ENCODE measurements at regions not wholly inside any gene's neighbourhood (a gene's known extent, or its start where the extent isn't known, plus 50 kb on each side); places are given as distances from the start of the nearest gene placed in this dataset.

- DNase-seq (ENCODE audit: low read depth, low spot score), result no peak
- in situ Hi-C loops (cut with HindIII; ENCODE audit: low pct_unique_long_range_greater_than_20kb, low sequenced_read_pairs), result no loop called here
Observed at GRCh38 chr3:177431525-177432176, 234.4 kb upstream of the TBL1XR1 start.

GRCh38 chr3:177435301-177435700 lies 238.0 kb upstream of the TBL1XR1 start:
- no peak for DNase-seq (ENCODE audit: low read depth, low spot score)
- in situ Hi-C loops (cut with HindIII; ENCODE audit: low pct_unique_long_range_greater_than_20kb, low sequenced_read_pairs), result no loop called here

- DNase-seq (ENCODE audit: low read depth, low spot score), result no peak
- in situ Hi-C loops (cut with HindIII; ENCODE audit: low pct_unique_long_range_greater_than_20kb, low sequenced_read_pairs), result no loop called here
Observed at GRCh38 chr3:177437513-177438337, 240.4 kb upstream of the TBL1XR1 start.

DNA sequence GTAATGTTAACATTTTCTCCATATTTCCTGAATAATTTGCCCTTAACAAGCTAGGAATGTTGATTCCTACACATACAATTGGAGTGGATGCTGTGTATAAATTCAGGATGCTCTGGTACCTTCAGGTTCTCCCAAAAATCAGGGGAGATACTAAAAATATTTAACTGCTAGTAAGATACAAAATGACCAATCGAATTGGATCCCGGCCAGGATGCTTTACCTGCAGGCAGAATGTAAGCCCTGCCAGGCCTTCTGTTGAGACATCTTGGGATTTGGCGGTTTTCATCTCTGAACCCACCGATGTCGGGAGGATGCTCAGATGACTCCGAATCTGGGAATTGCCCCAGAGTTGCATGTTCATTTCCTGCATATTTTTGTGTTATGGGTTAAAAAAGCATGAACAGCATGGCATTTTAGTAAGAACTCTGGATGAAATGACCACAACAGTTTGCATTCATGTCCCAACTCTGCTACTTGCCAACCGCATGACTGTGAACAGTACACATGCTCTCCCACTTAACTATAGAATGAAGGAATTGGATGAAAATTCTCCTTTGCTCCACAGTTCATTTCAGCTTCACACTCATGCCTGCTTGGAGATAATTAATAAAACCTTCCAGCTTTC lies 241.4 kb upstream of the TBL1XR1 start:
- in situ Hi-C loops (cut with HindIII; ENCODE audit: low pct_unique_long_range_greater_than_20kb, low sequenced_read_pairs), result no loop called here
- DNase-seq (ENCODE audit: low read depth, low spot score), result no peak

DNA sequence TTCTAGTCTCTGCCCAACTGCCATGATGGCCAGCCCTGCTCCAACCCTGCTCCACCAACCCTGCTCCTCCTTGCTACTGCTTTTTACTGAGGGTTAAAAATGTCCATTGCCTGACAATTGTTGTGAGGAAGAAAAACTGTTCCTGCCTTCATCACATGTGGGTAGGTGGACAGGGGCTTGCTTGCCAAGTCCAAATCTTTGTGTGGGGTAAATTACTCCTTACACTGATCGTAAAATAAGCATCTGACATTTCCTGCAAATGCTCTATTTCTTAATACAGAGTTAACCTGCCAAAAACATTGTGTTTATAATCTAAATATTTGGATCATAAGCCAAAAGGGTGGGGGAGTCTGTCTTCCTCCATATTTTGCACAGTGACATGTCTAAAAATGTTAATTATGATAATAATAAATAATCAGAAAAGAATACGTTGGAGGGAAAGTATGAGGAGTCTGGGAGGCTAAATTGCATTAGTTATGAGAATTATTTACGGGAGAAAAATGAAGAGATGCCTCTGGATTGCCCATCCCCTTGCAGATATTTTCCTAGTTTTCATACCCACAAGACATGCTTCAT lies 242.5 kb upstream of the TBL1XR1 start:
- in situ Hi-C loops (cut with HindIII; ENCODE audit: low pct_unique_long_range_greater_than_20kb, low sequenced_read_pairs), result no loop called here
- no peak for DNase-seq (ENCODE audit: low read depth, low spot score)

GRCh38 chr3:177440456-177441104 lies 243.3 kb upstream of the TBL1XR1 start:
- in situ Hi-C loops (cut with HindIII; ENCODE audit: low pct_unique_long_range_greater_than_20kb, low sequenced_read_pairs), result no loop called here
- no peak for DNase-seq (ENCODE audit: low read depth, low spot score)

DNA sequence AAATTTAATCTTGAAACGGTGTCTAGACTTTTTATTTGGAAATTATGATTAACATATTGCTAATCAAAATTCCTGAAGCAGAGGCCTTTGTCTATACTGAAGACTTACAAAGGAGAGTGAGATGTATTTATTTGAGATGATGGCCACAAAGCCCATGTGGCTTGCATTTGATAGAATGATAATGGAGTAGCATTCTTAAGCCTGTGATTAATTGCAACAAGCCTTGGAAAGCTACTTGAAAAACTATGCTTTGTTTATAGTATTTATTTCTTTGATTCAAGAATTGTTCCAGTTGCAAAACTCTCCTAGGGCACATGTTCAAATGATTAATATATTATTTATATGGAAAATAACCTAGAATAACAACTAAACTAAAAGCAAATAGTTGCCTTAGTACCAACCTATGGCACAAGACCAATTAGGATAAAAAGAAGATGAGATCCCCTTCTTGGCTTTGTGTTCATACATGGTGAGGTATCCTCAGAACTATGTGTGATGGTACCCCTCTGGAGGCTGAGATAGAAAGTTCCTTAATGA lies 244.1 kb upstream of the TBL1XR1 start:
- in situ Hi-C loops (cut with HindIII; ENCODE audit: low pct_unique_long_range_greater_than_20kb, low sequenced_read_pairs), result no loop called here
- DNase-seq (ENCODE audit: low read depth, low spot score), result no peak

- in situ Hi-C loops (cut with HindIII; ENCODE audit: low pct_unique_long_range_greater_than_20kb, low sequenced_read_pairs), result no loop called here
- DNase-seq (ENCODE audit: low read depth, low spot score), result no peak
Observed at GRCh38 chr3:177441813-177442646, 244.7 kb upstream of the TBL1XR1 start.

DNA sequence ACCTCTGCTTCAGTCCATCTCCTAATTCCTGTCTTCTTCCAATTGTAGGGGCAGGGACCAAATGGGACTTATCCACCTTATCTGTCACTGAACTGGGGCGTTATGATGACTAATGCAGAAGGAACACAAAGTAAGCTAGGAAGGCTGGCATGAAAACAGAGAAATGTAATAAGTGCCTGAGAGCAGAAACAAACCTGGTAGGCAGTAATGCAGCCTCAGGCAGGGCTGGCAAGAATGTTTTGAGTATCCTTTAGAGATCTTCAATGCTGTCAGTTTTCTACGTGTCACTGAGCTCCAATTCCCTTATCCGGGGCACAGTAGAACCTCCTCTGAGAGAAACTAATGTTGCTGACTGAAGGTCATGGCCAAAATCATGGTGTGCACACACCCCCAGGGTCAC lies 246.2 kb upstream of the TBL1XR1 start:
- DNase-seq (ENCODE audit: low read depth, low spot score), result no peak
- in situ Hi-C loops (cut with HindIII; ENCODE audit: low pct_unique_long_range_greater_than_20kb, low sequenced_read_pairs), result no loop called here

DNA sequence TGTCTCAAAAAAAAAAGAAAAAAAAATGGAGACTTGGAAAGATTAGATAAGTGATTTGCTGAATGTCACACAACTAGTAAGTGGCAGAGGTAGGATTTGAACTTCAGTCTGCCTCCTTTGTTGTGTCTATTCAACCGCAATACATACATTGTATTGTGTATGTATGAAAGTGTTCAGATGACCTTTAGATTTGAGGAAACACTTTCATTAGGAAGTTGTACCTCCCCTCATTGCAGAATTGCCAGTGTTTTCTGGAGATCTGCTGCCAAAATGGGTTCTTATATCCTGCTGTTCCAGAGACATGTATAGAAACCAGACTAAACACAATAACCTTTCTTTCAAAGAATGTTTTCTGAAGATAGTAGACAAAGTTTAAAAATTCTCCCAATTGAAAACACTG lies 247.4 kb upstream of the TBL1XR1 start:
- in situ Hi-C loops (cut with HindIII; ENCODE audit: low pct_unique_long_range_greater_than_20kb, low sequenced_read_pairs), result no loop called here
- DNase-seq (ENCODE audit: low read depth, low spot score), result no peak

- in situ Hi-C loops (cut with HindIII; ENCODE audit: low pct_unique_long_range_greater_than_20kb, low sequenced_read_pairs), result no loop called here
Observed at GRCh38 chr3:177445549-177445948, 248.3 kb upstream of the TBL1XR1 start.

GRCh38 chr3:177446165-177446601 lies 248.9 kb upstream of the TBL1XR1 start:
- DNase-seq (ENCODE audit: low read depth, low spot score), result no peak
- in situ Hi-C loops (cut with HindIII; ENCODE audit: low pct_unique_long_range_greater_than_20kb, low sequenced_read_pairs), result no loop called here

More at GRCh38 chr3:177445549-177445948, 248.3 kb upstream of the TBL1XR1 start:
- DNase-seq (ENCODE audit: low read depth, low spot score), result no peak

DNA sequence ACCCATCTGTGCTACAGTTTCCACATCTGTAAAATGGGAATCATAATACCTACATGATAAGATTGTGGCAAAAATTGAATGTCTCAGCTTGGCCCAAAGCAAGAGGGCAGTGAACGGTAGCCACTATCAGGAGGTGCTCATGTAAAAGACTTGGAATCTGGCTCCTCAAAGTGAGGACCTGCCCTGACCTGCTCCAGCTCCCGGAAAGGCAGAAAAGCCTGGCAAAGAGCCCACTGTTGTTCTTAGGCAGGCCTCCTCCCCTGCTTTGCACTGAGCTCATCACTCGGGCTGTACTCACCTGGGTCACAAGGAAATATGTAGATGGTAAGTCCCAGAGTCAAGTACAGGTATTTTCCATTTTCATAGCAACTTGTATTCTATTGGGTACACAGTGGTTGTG lies 250.7 kb upstream of the TBL1XR1 start:
- no peak for DNase-seq (ENCODE audit: low read depth, low spot score)
- in situ Hi-C loops (cut with HindIII; ENCODE audit: low pct_unique_long_range_greater_than_20kb, low sequenced_read_pairs), result no loop called here

DNA sequence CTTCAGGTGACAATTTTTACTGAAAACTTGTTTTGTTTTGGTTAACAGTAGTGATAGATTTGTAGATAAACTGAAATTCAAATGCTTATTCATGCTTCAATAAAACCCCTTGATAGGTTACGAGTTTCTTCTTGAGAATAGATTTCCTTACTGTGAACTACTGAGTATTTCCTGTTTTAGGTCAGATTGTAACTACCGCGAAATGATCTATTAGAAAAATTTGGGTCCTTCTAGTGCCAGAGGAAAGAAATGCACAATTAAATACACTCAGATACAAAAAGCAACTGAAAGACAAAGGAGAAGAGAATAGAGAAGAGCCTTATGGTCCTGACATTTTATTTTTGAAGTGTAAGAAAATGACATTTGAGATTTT lies 251.7 kb upstream of the TBL1XR1 start:
- no peak for DNase-seq (ENCODE audit: low read depth, low spot score)

DNA sequence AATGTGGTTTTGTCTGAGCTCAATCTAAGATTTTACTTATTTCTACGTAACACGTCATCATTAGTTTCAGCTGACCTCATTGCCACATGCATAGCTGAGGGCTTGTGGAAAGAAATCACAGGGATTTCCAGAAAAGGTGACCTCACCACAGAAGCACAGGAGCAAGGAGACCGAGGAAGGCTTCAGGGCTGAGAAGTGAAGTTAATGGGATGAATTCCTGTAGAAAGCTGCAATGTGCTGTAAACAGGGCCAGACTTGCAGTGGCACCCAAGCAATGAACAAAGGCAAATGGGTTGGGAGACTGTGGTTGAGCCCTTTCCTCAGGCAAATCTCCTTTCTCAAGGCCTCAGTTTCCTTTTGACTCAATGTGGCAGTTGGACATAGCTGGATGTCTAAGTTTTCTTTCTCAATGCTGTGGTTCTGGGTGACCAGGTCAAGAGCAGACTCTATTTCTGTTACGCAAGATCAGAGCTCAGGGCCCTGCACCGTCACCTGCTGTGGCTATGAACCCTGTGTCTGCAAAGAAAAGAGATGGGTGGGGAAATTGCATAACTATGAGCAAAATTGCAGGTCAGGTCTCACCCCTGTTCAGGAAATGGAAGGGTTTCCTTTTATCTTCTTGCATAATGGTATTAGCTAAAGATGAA lies 252.2 kb upstream of the TBL1XR1 start:
- DNase-seq (ENCODE audit: low read depth, low spot score), result peak; percentile 34
- in situ Hi-C loops (cut with HindIII; ENCODE audit: low pct_unique_long_range_greater_than_20kb, low sequenced_read_pairs), result no loop called here

More for the DNA sequence above, 251.7 kb upstream of the TBL1XR1 start:
- in situ Hi-C loops (cut with HindIII; ENCODE audit: low pct_unique_long_range_greater_than_20kb, low sequenced_read_pairs), result no loop called here

DNA sequence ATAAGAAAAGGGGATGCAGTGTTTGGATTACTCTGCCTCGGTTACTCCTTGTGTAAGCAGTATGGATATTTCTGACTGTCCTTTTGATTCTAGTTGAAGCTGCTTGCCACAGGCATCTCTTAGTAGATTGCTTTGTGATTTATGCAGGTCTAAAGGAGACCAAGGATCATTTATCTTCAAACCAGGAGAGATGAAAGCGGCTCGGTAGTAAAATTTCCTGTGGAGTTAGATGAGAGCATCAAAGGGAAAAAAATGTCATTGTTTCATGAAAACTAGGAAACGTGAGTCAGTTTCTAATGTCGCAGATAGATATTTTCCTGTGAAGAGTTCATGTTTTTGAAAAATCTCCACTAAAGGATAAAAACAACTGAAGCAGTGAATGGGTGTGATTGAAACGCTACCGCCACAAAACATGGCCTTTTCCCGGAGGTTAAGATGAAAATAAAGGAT lies 254.0 kb upstream of the TBL1XR1 start:
- no peak for DNase-seq (ENCODE audit: low read depth, low spot score)
- in situ Hi-C loops (cut with HindIII; ENCODE audit: low pct_unique_long_range_greater_than_20kb, low sequenced_read_pairs), result no loop called here
